Breast epithelium (tissue), 3 donors: ENCODE measurements at regions not wholly inside any gene's neighbourhood (a gene's known extent, or its start where the extent isn't known, plus 50 kb on each side); places are given as distances from the start of the nearest gene placed in this dataset.

Experiments used
- POLR2A ChIP-seq: fragments of 450-650 bp; IDR thresholded peaks from one replicate; pipeline ENCODE4 v1.6.1; 2016; ENCODE audit warnings: antibody characterized with exemption, mild to moderate bottlenecking, moderate library complexity
- POLR2AphosphoS5 ChIP-seq, 3 donors: sonication (generic); formaldehyde crosslinking; IDR thresholded peaks; one replicate each; pipeline ENCODE4 v1.6.1; 2017; ENCODE audit warnings: antibody characterized with exemption in 3 of 3
- TF ChIP-seq, protein P1 (sequence below), 3 donors: fragments of 450-650 bp; IDR thresholded peaks; one replicate each; pipeline ENCODE4 v1.5.1; 2016 to 2017; ENCODE audit warnings: antibody characterized with exemption in 3 of 3, mild to moderate bottlenecking in 3 of 3, moderate library complexity in 3 of 3

DNA sequence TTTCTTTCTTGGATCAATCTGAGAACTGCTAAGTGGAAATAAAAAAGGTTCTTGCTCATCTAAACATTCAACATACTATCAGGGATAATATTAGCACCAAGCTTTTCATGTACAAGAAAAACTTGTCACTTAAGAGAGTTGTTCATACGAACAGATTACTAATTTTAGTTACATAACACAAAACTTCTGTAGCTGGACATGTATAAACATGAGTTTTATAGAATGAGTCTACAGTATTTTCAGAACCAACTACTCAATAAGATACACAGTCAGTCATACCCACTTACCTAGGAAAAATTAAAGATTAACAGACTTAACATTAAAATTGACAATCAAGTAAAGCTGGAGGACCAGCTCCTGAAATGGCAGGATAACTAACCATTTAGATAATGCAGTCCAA, 540.1 kb upstream of the FAM241A start:
- TF ChIP-seq, protein P1, sequence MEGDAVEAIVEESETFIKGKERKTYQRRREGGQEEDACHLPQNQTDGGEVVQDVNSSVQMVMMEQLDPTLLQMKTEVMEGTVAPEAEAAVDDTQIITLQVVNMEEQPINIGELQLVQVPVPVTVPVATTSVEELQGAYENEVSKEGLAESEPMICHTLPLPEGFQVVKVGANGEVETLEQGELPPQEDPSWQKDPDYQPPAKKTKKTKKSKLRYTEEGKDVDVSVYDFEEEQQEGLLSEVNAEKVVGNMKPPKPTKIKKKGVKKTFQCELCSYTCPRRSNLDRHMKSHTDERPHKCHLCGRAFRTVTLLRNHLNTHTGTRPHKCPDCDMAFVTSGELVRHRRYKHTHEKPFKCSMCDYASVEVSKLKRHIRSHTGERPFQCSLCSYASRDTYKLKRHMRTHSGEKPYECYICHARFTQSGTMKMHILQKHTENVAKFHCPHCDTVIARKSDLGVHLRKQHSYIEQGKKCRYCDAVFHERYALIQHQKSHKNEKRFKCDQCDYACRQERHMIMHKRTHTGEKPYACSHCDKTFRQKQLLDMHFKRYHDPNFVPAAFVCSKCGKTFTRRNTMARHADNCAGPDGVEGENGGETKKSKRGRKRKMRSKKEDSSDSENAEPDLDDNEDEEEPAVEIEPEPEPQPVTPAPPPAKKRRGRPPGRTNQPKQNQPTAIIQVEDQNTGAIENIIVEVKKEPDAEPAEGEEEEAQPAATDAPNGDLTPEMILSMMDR (IDR thresholded peaks at IDR 0.05), result no peak
- TF ChIP-seq POLR2A, result no peak
- TF ChIP-seq POLR2AphosphoS5 (IDR thresholded peaks at IDR 0.05), result no peak
